Transverse colon (tissue), 4 donors: ENCODE measurements at regions not wholly inside any gene's neighbourhood (a gene's known extent, or its start where the extent isn't known, plus 50 kb on each side); places are given as distances from the start of the nearest gene placed in this dataset.

Experiments used
- DNase-seq: peaks from one replicate; pipeline ENCODE4 v3.0.0-alpha.2; 2019
- H3K27ac ChIP-seq, 4 donors: fragments of 200-600 bp; sonication (generic); 2 replicates each; pipeline ENCODE4 v1.5.1; 2016 to 2018; ENCODE audit warnings: inconsistent platforms in 4 of 4
- H3K27me3 ChIP-seq: fragments of 200-600 bp; sonication (generic); 2 replicates; pipeline ENCODE4 v1.5.1; 2017; ENCODE audit warnings: inconsistent platforms
- H3K36me3 ChIP-seq, 4 donors: fragments of 200-600 bp; sonication (generic); 2 replicates each; pipeline ENCODE4 v1.5.1; 2017 to 2019; ENCODE audit warnings: inconsistent platforms in 4 of 4
- H3K4me1 ChIP-seq, 4 donors: fragments of 200-600 bp; sonication (generic); 2 replicates each; pipeline ENCODE4 v1.5.1; 2017 to 2020; ENCODE audit warnings: inconsistent platforms in 4 of 4
- H3K4me3 ChIP-seq, 4 donors: fragments of 200-600 bp; sonication (generic); 1 replicate in 1 of 4; 2 replicates in 3 of 4; pipeline versions ENCODE4 v1.5.1 to v1.6.1; 2017 to 2019; ENCODE audit warnings: inconsistent platforms in 4 of 4
- H3K9me3 ChIP-seq, 2 donors: fragments of 200-600 bp; sonication (generic); 2 replicates each; pipeline ENCODE4 v1.5.1; 2017 to 2019; ENCODE audit warnings: inconsistent platforms in 2 of 2
- CTCF ChIP-seq, 5 experiments: fragments of 200-600 bp in 3 of 5; fragments of 450-650 bp in 2 of 5; sonication (generic) in 3 of 5; IDR thresholded peaks; 1 replicate in 2 of 5; 2 replicates in 3 of 5; pipeline ENCODE4 v1.5.1; 2016 to 2017; ENCODE audit warnings: antibody characterized with exemption in 5 of 5, inconsistent platforms in 3 of 5, mild to moderate bottlenecking in 2 of 5, moderate library complexity in 1 of 5
- EP300 ChIP-seq: sonication (generic); formaldehyde crosslinking; IDR thresholded peaks from one replicate; pipeline ENCODE4 v1.6.1; 2017; ENCODE audit warnings: antibody characterized with exemption, low read depth
- POLR2A ChIP-seq: fragments of 450-650 bp; IDR thresholded peaks from one replicate; pipeline ENCODE4 v1.6.1; 2016; ENCODE audit warnings: antibody characterized with exemption, mild to moderate bottlenecking, moderate library complexity
- POLR2AphosphoS5 ChIP-seq, 3 donors: sonication (generic); formaldehyde crosslinking; IDR thresholded peaks; one replicate each; pipeline ENCODE4 v1.6.1; 2016; ENCODE audit warnings: antibody characterized with exemption in 3 of 3
- whole genome bisulfite sequencing, 2 donors: methylation state at CpG; one replicate each; pipeline ENCODE4 v1.1.5; 2018; ENCODE audit warnings: low coverage in 1 of 2; 5-methylcytosine and 5-hydroxymethylcytosine counted together
- in situ Hi-C, 4 donors: fragments of 200-750 bp; cut with MboI; loops; one replicate each; pipeline versions ENCODE4 v1.15.0 to v1.15.1; 2017; ENCODE audit warnings: low sequenced_read_pairs in 3 of 4, low pct_ligation_motif_present in 1 of 4, low pct_unique_long_range_greater_than_20kb in 1 of 4
- intact Hi-C: fragments of 100-400 bp; cut with DNase I; formaldehyde crosslinking; loops from one replicate; pipeline ENCODE4 v1.15.1; 2023; ENCODE audit warnings: low total_unique reads

DNA sequence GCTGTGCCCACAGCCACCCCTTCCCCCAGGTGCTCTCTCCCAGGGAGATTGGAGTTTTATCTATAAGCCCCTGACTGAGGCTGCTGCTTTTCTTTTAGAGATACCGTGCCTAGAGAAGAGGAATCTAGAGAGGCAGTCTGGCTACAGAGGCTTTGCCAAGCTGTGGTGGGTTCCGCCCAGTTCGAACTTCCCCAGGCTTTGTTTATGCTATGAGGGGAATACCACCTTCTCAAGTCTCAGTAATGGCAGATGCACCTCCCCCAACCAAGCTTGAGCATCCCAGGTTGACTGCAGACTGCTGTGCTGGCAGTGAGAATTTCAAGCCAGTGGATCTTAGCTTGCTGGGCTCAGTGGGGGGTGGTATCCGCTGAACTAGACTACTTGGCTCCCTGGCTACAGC lies 157.4 kb downstream of the CAAP1 start:
- H3K9me3 ChIP-seq = peaks cover 0 to 5% of the 10 kb centered on the region in 2 donors
- no peaks in the 10 kb centered on the region for H3K36me3 ChIP-seq
- no peak for DNase-seq
- intact Hi-C loops (no loop called here), in situ Hi-C loops (loop anchor here (10.0 to 25.0 kb wide), 3 partner anchors 120 to 252 kb away; no protein-coding TSS in a partner anchor)
- no peaks in the 10 kb centered on the region for H3K4me1 ChIP-seq
- H3K27me3 ChIP-seq = no peaks in the 10 kb centered on the region
- TF ChIP-seq CTCF (IDR thresholded peaks at IDR 0.05) (no peak), EP300 (no peak), POLR2A (no peak)
- no peak overlapping the region for H3K4me3 ChIP-seq
- no peak overlapping the region for H3K27ac ChIP-seq
- WGBS, 2 donors = 75% methylated on average over 4 of the region's 4 CpGs; no CpG with 5 or more reads in 1 of the 2 donors

DNA sequence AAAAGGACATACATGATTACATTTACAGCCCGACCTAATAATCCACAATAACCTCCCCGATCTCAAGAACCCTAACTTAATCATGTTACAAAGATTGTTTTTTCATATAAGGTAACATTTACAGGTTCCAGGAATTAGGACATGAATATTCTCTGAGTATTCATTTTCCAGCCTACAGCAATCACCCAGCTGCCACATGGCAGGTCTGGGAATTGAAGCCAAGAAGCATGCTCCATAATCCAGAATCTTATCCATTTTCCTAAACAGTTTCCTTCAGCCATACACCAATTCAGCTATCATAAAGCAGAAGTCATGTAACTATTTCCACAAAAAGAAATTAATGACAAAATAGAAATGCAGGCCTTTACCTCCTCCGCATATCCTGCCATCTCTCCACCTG lies 163.4 kb downstream of the CAAP1 start:
- no peak for TF ChIP-seq EP300
- no peak for TF ChIP-seq CTCF (IDR thresholded peaks at IDR 0.05)
- TF ChIP-seq POLR2A = no peak
- TF ChIP-seq POLR2AphosphoS5 (IDR thresholded peaks at IDR 0.05) = no peak
- no peak for DNase-seq
- Histone ChIP-seq H3K9me3 (no peaks in the 10 kb centered on the region), H3K27ac (no peak overlapping the region), H3K36me3 (no peaks in the 10 kb centered on the region), H3K27me3 (no peaks in the 10 kb centered on the region), H3K4me3 (no peak overlapping the region), H3K4me1 (no peaks in the 10 kb centered on the region)
- 86 to 91% methylated on average over 3 of the region's 3 CpGs for WGBS, 2 donors
- intact Hi-C loops = no loop called here
- in situ Hi-C loops = loop anchor here in 2 of 4 donors (25.0 kb wide), 1 partner anchor 258 kb away; no protein-coding TSS in a partner anchor

DNA sequence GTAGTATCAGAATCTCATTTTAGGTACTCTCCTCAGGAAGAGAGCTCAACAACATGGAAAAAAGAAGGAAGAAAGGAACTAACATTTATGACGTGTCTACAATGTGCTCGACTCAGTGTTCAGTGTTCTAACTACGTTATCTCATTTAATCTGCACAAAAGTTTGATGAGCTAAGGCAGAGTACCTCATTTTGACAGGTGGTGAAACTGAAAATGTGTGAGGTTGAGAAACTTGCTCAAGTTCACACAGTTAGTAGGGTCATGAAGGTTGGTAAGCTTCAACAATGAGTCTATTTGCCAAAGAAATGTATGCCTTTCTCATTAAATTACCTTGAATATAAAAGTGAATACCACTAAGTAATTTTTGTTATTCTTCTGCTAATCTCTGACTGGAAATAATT lies 165.1 kb downstream of the CAAP1 start:
- in situ Hi-C loops = loop anchor here in 2 of 4 donors (25.0 kb wide), 1 partner anchor 260 kb away; no protein-coding TSS in a partner anchor
- no peak for DNase-seq
- Histone ChIP-seq H3K9me3 (no peaks in the 10 kb centered on the region), H3K27me3 (no peaks in the 10 kb centered on the region), H3K36me3 (no peaks in the 10 kb centered on the region), H3K27ac (no peak overlapping the region), H3K4me1 (no peaks in the 10 kb centered on the region), H3K4me3 (no peak overlapping the region)
- intact Hi-C loops = no loop called here
- no peak for TF ChIP-seq POLR2AphosphoS5 (IDR thresholded peaks at IDR 0.05)
- no peak for TF ChIP-seq CTCF (IDR thresholded peaks at IDR 0.05)
- TF ChIP-seq POLR2A = no peak
- no peak for TF ChIP-seq EP300
- WGBS, 2 donors = 63 to 87% methylated on average over 3 of the region's 3 CpGs

GRCh38 chr9:26725573-26725972 lies 167.0 kb downstream of the CAAP1 start:
- Histone ChIP-seq H3K27me3 (no peaks in the 10 kb centered on the region), H3K4me3 (no peak overlapping the region), H3K36me3 (no peaks in the 10 kb centered on the region), H3K4me1 (no peaks in the 10 kb centered on the region), H3K9me3 (no peaks in the 10 kb centered on the region), H3K27ac (no peak overlapping the region)
- intact Hi-C loops (no loop called here), in situ Hi-C loops (loop anchor here in 2 of 4 donors (25.0 kb wide), 1 partner anchor 262 kb away; no protein-coding TSS in a partner anchor)
- DNase-seq = no peak
- TF ChIP-seq POLR2A (no peak), POLR2AphosphoS5 (IDR thresholded peaks at IDR 0.05) (no peak), CTCF (IDR thresholded peaks at IDR 0.05) (no peak), EP300 (no peak)
- WGBS, 2 donors = 53 to 59% methylated on average over 3 of the region's 3 CpGs
